SJSA1 (cell line): ENCODE measurements at regions not wholly inside any gene's neighbourhood (a gene's known extent, or its start where the extent isn't known, plus 50 kb on each side); places are given as distances from the start of the nearest gene placed in this dataset.

Experiments
- DNase-seq, 2 experiments: peaks; one replicate each; pipeline ENCODE4 v3.0.0-alpha.2; 2015 to 2020; ENCODE audit warnings: low spot score in 2 of 2, low read depth in 1 of 2
- H3K27ac ChIP-seq: fragments of 250-450 bp; sonication (Bioruptor Pico); 2 replicates; pipeline ENCODE4 v1.5.1; 2020; ENCODE audit warnings: mild to moderate bottlenecking, moderate library complexity
- H3K27me3 ChIP-seq: fragments of 250-450 bp; sonication (Bioruptor Pico); replicated peaks from 2 replicates; pipeline ENCODE4 v1.5.1; 2020; ENCODE audit warnings: mild to moderate bottlenecking, moderate library complexity
- H3K36me3 ChIP-seq: fragments of 250-450 bp; sonication (Bioruptor Pico); 2 replicates; pipeline ENCODE4 v1.5.1; 2020; ENCODE audit warnings: mild to moderate bottlenecking
- H3K4me1 ChIP-seq: fragments of 250-450 bp; sonication (Bioruptor Pico); replicated peaks from 2 replicates; pipeline ENCODE4 v1.6.1; 2021; ENCODE audit warnings: mild to moderate bottlenecking
- H3K4me3 ChIP-seq: fragments of 250-450 bp; sonication (Bioruptor Pico); 2 replicates; pipeline ENCODE4 v1.5.1; 2020; ENCODE audit warnings: mild to moderate bottlenecking
- H3K9me3 ChIP-seq: fragments of 250-450 bp; sonication (Bioruptor Pico); replicated peaks from 2 replicates; pipeline ENCODE4 v1.5.1; 2020; ENCODE audit warnings: mild to moderate bottlenecking

DNA sequence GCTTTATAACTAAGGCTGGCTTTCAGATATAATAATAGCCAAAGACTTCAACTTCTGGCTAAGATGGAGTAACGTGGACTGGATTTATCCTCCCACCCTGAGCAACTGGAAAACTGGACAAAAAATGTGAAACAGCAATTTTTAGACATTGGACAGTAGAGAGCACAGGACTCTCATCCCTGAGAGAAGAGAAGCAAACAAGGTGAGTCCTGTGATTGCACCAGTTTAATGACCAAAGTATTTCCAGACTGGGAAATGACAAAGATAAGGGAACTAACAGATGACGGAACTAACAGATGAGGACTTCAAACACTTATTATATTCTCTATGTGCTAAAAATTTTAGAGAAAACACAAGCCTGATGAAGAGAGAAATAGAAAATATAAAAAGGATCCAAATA lies 175.7 kb upstream of the SLC25A13 start:
- no peak overlapping the region for H3K4me3 ChIP-seq
- no peak overlapping the region for H3K27ac ChIP-seq
- DNase-seq = no peak
- H3K27me3 ChIP-seq = no peaks in the 10 kb centered on the region
- peaks cover 3% of the 10 kb centered on the region for H3K4me1 ChIP-seq
- H3K36me3 ChIP-seq = no peaks in the 10 kb centered on the region
- H3K9me3 ChIP-seq = no peaks in the 10 kb centered on the region

DNA sequence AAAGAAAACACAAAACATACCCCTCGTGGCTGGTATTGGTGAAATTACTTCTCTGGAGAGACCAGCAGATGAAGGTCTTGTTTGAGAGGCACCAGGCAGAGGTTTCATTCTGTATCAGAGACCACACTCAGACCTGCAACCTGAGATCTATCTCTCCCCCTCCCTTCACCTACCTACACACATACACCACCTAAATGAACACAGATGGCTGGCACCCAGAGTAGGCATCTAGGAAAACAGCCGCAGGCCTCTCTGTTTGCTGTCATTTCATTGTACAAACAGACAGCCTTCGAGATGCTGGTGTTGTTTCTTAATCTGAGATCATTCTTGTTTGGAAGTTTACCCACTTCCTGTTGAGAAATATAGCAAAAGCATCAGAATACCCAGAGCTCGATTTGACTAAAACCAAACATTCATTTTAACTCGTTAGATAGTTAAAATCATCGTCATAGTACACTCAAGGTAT lies 173.9 kb upstream of the SLC25A13 start:
- DNase-seq = no peak
- Histone ChIP-seq H3K27ac (no peak overlapping the region), H3K36me3 (no peaks in the 10 kb centered on the region), H3K4me1 (peaks cover 3% of the 10 kb centered on the region), H3K4me3 (no peak overlapping the region), H3K27me3 (no peaks in the 10 kb centered on the region), H3K9me3 (no peaks in the 10 kb centered on the region)

- no peak for DNase-seq
- Histone ChIP-seq H3K27me3 (no peaks in the 10 kb centered on the region), H3K4me1 (no peaks in the 10 kb centered on the region)
Observed at GRCh38 chr7:96486681-96487080, 164.8 kb upstream of the SLC25A13 start.

DNA sequence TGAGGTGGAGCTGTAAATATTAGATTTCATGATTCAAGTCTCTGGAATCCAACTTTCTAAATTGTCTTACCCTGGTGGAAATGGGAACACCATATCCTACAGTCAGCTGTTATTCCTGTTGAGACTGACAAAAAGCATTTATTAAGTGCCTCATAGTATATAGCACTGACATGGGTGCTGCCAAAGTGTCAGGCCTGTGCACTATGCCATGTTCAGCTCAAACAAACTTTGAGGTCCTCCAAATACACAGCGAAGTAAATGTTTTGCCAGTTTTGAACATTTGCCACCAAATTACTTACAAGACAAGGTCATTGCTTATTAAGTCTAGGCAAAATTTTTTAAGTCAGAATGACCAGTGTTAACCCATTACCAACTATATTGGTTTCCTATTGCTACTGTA lies 162.9 kb upstream of the SLC25A13 start:
- Histone ChIP-seq H3K27me3 (no peaks in the 10 kb centered on the region), H3K36me3 (no peaks in the 10 kb centered on the region), H3K9me3 (no peaks in the 10 kb centered on the region), H3K27ac (no peak overlapping the region), H3K4me1 (no peaks in the 10 kb centered on the region), H3K4me3 (no peak overlapping the region)
- DNase-seq = no peak

More at GRCh38 chr7:96486681-96487080, 164.8 kb upstream of the SLC25A13 start:
- H3K9me3 ChIP-seq = no peaks in the 10 kb centered on the region
- H3K36me3 ChIP-seq = no peaks in the 10 kb centered on the region
- no peak overlapping the region for H3K27ac ChIP-seq
- H3K4me3 ChIP-seq = no peak overlapping the region

DNA sequence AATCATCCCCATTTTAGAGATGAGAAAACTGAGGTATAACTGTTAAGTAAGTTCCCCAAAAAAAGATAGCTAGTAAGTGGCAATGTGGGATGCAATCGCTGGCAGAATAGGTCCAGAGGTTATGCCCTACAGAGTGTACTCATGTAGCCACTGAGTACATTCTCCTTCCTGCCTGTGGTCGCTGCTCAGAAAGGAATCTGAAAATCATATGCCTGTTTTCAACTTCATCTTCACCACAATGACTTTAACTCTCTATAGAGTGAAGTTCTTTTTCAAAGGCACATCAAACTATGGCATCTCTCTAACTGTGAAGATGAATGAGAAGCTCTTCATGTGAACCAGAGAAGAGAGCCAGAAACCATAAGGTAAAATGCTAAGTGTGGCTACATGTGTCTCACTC lies 162.2 kb upstream of the SLC25A13 start:
- Histone ChIP-seq H3K4me1 (no peaks in the 10 kb centered on the region), H3K36me3 (no peaks in the 10 kb centered on the region), H3K27ac (no peak overlapping the region), H3K27me3 (no peaks in the 10 kb centered on the region), H3K9me3 (no peaks in the 10 kb centered on the region), H3K4me3 (no peak overlapping the region)
- no peak for DNase-seq

DNA sequence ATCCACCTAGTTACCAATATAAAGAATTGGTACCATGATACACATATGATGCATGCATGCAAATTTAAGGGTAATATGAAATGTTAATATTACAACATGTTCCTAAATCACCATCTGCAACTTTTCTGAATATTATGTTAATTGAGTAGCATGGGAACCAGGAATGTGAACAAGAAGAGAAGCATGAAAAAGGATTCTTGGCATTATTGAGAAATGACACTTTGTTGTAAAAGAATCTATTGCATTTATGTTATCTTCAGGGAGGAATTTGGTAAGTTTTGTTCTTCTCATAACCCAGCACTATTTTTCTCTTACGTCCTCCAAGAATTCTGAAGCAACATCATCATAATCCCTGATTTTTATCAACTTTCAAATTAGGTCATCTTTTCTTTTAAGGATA lies 159.9 kb upstream of the SLC25A13 start:
- Histone ChIP-seq H3K27ac (no peak overlapping the region), H3K36me3 (no peaks in the 10 kb centered on the region), H3K27me3 (no peaks in the 10 kb centered on the region), H3K9me3 (no peaks in the 10 kb centered on the region), H3K4me1 (no peaks in the 10 kb centered on the region), H3K4me3 (no peak overlapping the region)
- DNase-seq = no peak

GRCh38 chr7:96479015-96479645 lies 157.2 kb upstream of the SLC25A13 start:
- no peaks in the 10 kb centered on the region for H3K27me3 ChIP-seq
- peak in 1 of 2 experiments; percentile 11 for DNase-seq
- no peak overlapping the region for H3K4me3 ChIP-seq

DNA sequence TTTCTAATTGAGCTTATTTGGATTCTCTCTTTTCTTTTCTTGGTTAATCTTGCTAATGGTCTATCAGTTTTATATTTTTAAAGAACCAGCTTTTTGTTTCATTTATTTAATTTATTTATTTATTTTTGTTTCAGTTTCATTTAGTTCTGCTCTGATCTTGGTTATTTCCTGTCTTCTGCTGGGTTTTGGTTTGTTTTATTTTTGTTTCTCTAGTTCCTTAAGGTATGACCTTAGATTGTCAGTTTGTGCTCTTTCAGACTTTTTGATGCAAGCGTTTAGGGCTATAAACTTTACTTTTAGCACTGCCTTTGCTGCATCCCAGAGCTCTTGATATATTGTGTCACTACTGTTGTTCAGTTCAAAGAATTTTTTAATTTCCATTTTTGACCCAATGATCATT lies 149.7 kb upstream of the SLC25A13 start:
- H3K4me3 ChIP-seq = no peak overlapping the region
- DNase-seq = no peak

More at GRCh38 chr7:96479015-96479645, 157.2 kb upstream of the SLC25A13 start:
- no peaks in the 10 kb centered on the region for H3K36me3 ChIP-seq
- H3K4me1 ChIP-seq = no peaks in the 10 kb centered on the region
- H3K27ac ChIP-seq = no peak overlapping the region
- H3K9me3 ChIP-seq = no peaks in the 10 kb centered on the region

DNA sequence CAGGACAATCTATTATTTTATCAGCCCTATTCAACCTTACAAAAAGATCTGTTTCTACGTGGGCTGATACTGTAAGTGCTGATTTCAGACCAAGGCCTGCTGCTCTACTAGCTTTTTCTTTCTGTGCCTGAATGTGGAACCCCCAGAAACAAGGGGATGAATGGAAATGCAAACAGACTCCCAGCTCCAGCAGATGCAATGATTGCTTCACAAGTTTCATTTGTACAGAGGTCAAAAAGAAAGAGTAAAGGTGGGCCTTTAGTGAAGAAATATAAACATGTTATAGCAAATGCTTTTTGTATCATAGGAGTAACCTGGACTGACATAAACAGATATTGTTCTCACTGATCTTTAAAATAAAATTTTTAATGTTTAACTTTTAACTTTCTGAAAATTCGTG lies 130.2 kb upstream of the SLC25A13 start:
- Histone ChIP-seq H3K4me1 (no peaks in the 10 kb centered on the region), H3K36me3 (no peaks in the 10 kb centered on the region), H3K27ac (no peak overlapping the region), H3K4me3 (no peak overlapping the region), H3K9me3 (no peaks in the 10 kb centered on the region), H3K27me3 (no peaks in the 10 kb centered on the region)
- no peak for DNase-seq

More for the DNA sequence above, 149.7 kb upstream of the SLC25A13 start:
- Histone ChIP-seq H3K9me3 (no peaks in the 10 kb centered on the region), H3K27me3 (no peaks in the 10 kb centered on the region), H3K4me1 (no peaks in the 10 kb centered on the region), H3K27ac (no peak overlapping the region), H3K36me3 (no peaks in the 10 kb centered on the region)

GRCh38 chr7:96449094-96449493 lies 127.2 kb upstream of the SLC25A13 start:
- H3K4me1 ChIP-seq = no peaks in the 10 kb centered on the region
- H3K27ac ChIP-seq = no peak overlapping the region
- H3K4me3 ChIP-seq = no peak overlapping the region
- DNase-seq = no peak
- no peaks in the 10 kb centered on the region for H3K36me3 ChIP-seq
- H3K9me3 ChIP-seq = no peaks in the 10 kb centered on the region
- H3K27me3 ChIP-seq = no peaks in the 10 kb centered on the region

DNA sequence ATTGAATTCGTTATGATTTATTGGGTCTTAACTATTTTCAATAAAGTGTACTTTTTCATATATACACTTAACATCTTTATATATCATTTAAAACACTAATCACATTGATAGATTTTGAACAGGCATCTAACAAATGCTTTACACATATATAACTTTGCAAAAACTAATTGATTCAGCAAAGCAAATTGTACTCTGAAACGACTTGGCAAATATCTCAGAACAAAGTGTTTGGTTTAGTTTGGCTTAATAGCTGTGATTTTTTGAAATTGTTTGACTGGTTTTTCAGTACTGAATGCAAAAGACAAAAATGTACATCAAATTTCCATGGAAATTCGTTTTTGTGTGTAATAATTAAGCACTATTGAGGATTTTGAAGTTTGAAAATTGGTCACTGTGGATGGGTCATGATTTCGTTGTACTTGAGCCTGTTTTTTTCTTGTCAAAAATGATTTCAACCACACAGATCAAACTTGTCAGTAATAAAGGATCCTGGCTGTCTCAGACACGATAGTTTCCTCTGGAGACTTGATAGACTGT lies 125.3 kb upstream of the SLC25A13 start:
- no peak overlapping the region for H3K4me3 ChIP-seq
- no peaks in the 10 kb centered on the region for H3K27me3 ChIP-seq
- no peaks in the 10 kb centered on the region for H3K4me1 ChIP-seq
- no peak overlapping the region for H3K27ac ChIP-seq
- H3K9me3 ChIP-seq = no peaks in the 10 kb centered on the region
- H3K36me3 ChIP-seq = no peaks in the 10 kb centered on the region
- DNase-seq = no peak

DNA sequence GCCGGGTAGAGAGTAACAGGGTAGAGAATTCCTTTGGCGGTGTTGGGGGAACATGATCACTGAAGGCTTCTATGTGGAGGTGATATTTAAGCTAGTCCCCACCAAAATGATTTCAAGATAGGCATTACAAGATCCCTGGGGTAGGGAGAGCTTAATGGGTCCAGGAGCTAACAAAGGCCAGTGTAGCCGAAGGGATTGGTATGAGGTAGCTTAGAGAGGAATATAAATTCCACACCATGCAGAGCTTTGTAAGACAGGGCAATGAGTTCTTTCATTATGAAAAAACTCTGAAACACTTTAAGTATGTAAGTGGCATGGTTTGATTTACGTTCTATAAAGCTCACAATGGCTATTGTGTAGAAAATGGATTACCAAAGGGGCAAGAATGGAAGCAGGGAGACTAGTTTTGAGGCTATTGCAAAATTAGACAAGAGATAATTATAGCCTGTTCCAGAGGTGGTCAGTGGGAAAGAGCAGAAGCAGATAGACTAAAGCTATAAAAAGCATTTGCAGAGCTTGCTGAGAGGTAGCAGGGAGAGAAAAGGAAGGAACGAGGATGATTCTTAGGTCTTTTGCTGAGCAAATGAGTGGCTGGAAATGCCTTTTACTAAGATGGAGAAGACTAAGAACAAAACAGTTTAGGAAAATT lies 119.7 kb upstream of the SLC25A13 start:
- Histone ChIP-seq H3K4me3 (no peak overlapping the region), H3K36me3 (no peaks in the 10 kb centered on the region), H3K9me3 (no peaks in the 10 kb centered on the region), H3K4me1 (no peaks in the 10 kb centered on the region), H3K27ac (no peak overlapping the region), H3K27me3 (no peaks in the 10 kb centered on the region)
- DNase-seq = no peak

GRCh38 chr7:96440328-96440727 lies 118.4 kb upstream of the SLC25A13 start:
- no peaks in the 10 kb centered on the region for H3K9me3 ChIP-seq
- no peak overlapping the region for H3K4me3 ChIP-seq
- DNase-seq = no peak
- no peaks in the 10 kb centered on the region for H3K36me3 ChIP-seq
- H3K4me1 ChIP-seq = no peaks in the 10 kb centered on the region
- no peak overlapping the region for H3K27ac ChIP-seq
- H3K27me3 ChIP-seq = no peaks in the 10 kb centered on the region

GRCh38 chr7:96436880-96437279 lies 115.0 kb upstream of the SLC25A13 start:
- Histone ChIP-seq H3K4me1 (no peaks in the 10 kb centered on the region), H3K27ac (no peak overlapping the region), H3K9me3 (no peaks in the 10 kb centered on the region), H3K4me3 (no peak overlapping the region), H3K36me3 (no peaks in the 10 kb centered on the region), H3K27me3 (no peaks in the 10 kb centered on the region)
- DNase-seq = no peak
